ENCODE measurements at regions not wholly inside any gene's neighbourhood (a gene's known extent, or its start where the extent isn't known, plus 50 kb on each side); places are given as distances from the start of the nearest gene placed in this dataset.

DNA sequence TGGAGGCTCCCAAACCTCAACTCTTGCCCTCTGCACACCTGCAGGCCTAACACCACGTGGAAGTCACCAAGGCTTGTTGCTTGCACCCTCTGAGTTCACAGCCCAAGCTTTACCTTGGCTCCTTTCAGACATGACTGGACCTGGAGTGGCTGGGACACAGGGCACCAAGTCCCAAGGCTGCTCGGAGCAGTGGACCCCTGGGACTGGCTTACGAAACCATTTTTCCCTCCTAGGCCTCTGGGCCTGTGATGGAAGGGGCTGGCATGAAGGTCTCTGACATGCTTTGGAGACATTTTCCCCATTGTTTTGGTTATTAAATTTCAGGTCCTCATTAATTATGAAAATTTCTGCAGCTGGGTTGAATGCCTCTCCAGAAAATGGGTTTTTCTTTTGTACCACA, 994.4 kb upstream of the NUDT12 start:
- no peak for TF ChIP-seq TEAD4 (IDR thresholded peaks at IDR 0.05)
- no peak for TF ChIP-seq FOXM1 (IDR thresholded peaks at IDR 0.05; ENCODE audit: borderline replicate concordance, low read depth)

DNA sequence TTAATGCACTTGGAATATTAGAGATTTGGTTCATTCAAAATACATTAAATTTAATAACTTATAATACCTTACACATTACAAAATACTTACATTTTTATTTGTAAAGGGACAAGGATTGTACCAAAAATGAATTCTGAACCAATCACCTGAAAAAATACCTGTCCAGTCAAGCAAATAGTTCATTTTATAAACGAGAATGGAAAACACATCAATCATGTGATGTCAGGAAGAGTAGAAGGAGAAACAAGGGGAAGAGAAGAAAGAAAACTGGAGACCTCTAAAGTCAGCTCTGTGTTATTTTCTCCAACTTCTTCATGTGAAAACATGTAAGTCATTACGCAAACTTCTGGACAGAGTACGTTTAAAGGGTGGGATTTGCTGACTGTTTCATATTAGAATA, 989.0 kb upstream of the NUDT12 start:
- peak; percentile 59 for TF ChIP-seq NFIC (IDR thresholded peaks at IDR 0.05)
- no peak; the same call in 1 of the 2 replicates for TF ChIP-seq TCF12 (IDR thresholded peaks at IDR 0.05; ENCODE audit: low read depth)
- TF ChIP-seq TEAD4 (IDR thresholded peaks at IDR 0.05): peak; percentile 56
- peak; percentile 78; the same call in 1 of the 2 replicates for TF ChIP-seq EP300 (IDR thresholded peaks at IDR 0.05; ENCODE audit: borderline replicate concordance)
- peak; percentile 25 for TF ChIP-seq CEBPB (IDR thresholded peaks at IDR 0.05)
- 0 out of 2 replicates have a peak, but pooled peaks have one; percentile 42 for TF ChIP-seq FOXM1 (IDR thresholded peaks at IDR 0.05; ENCODE audit: borderline replicate concordance, low read depth)
- TF ChIP-seq, protein P1, sequence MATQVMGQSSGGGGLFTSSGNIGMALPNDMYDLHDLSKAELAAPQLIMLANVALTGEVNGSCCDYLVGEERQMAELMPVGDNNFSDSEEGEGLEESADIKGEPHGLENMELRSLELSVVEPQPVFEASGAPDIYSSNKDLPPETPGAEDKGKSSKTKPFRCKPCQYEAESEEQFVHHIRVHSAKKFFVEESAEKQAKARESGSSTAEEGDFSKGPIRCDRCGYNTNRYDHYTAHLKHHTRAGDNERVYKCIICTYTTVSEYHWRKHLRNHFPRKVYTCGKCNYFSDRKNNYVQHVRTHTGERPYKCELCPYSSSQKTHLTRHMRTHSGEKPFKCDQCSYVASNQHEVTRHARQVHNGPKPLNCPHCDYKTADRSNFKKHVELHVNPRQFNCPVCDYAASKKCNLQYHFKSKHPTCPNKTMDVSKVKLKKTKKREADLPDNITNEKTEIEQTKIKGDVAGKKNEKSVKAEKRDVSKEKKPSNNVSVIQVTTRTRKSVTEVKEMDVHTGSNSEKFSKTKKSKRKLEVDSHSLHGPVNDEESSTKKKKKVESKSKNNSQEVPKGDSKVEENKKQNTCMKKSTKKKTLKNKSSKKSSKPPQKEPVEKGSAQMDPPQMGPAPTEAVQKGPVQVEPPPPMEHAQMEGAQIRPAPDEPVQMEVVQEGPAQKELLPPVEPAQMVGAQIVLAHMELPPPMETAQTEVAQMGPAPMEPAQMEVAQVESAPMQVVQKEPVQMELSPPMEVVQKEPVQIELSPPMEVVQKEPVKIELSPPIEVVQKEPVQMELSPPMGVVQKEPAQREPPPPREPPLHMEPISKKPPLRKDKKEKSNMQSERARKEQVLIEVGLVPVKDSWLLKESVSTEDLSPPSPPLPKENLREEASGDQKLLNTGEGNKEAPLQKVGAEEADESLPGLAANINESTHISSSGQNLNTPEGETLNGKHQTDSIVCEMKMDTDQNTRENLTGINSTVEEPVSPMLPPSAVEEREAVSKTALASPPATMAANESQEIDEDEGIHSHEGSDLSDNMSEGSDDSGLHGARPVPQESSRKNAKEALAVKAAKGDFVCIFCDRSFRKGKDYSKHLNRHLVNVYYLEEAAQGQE (IDR thresholded peaks at IDR 0.05; ENCODE audit: low read depth): no peak
- TF ChIP-seq YY1 (IDR thresholded peaks at IDR 0.05; ENCODE audit: low read depth): no peak

DNA sequence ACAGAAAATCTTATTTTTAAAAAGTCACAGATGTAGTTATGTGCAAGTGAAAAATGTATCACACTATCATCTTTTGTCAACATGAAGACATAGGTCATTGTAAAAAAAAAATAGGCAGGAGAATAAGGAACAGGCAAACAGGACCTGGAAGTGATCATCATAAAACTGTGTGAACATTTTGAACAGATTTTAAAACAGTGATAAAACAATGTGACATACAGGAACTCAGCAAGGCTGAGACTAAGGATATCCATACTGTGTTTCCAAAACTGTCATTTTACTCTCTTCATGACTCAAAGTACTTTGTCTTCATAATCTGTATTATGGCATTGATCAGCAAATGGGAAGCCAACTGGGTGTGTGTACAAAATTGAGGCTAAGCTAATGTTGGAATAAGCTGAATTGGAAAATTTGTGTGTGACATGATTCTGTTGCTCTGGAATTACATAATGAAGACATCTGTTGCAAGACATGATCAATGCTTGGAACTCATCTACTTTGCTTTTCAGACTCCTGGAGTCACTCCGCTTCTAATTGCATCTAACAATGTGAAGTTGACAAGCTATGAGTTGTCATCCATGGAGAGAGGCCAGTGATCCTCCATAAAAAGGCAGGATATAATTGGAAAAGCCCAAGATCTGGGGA, 978.7 kb upstream of the NUDT12 start:
- TF ChIP-seq CEBPB (IDR thresholded peaks at IDR 0.05) (no peak), TAF1 (IDR thresholded peaks at IDR 0.05; ENCODE audit: low read depth) (no peak), YY1 (IDR thresholded peaks at IDR 0.05; ENCODE audit: low read depth) (no peak), NFIC (IDR thresholded peaks at IDR 0.05) (no peak), CREB1 (IDR thresholded peaks at IDR 0.05; ENCODE audit: low read depth) (no peak)
- TF ChIP-seq, protein P2, sequence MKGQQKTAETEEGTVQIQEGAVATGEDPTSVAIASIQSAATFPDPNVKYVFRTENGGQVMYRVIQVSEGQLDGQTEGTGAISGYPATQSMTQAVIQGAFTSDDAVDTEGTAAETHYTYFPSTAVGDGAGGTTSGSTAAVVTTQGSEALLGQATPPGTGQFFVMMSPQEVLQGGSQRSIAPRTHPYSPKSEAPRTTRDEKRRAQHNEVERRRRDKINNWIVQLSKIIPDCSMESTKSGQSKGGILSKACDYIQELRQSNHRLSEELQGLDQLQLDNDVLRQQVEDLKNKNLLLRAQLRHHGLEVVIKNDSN (IDR thresholded peaks at IDR 0.05): no peak
- TF ChIP-seq, protein P3, sequence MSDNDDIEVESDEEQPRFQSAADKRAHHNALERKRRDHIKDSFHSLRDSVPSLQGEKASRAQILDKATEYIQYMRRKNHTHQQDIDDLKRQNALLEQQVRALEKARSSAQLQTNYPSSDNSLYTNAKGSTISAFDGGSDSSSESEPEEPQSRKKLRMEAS (IDR thresholded peaks at IDR 0.05): no peak

DNA sequence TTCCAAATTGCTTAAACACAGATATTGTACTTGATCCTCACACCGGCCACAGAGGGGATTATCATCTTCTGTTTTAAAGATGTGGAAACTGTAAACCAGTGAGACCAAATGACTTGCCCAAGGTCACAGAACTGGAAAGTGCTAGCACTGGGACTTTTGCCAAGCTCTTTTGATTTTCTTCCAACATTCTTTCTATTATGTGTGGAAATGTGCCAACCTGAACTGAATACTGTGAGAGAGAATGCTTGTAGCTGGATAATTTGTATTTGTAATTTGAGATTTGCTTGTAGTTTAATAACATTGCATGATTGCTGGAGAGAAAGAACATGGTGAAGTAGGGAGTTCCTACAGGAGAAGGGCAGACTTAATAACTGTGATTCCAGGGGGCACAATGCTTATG, 977.9 kb upstream of the NUDT12 start:
- TF ChIP-seq EP300 (IDR thresholded peaks at IDR 0.05; ENCODE audit: borderline replicate concordance) (peak; percentile 69; the same call in 1 of the 2 replicates), TEAD4 (IDR thresholded peaks at IDR 0.05) (peak; percentile 71; the same call in 1 of the 2 replicates), CEBPB (IDR thresholded peaks at IDR 0.05) (no peak), YY1 (IDR thresholded peaks at IDR 0.05; ENCODE audit: low read depth) (no peak), FOXM1 (IDR thresholded peaks at IDR 0.05; ENCODE audit: borderline replicate concordance, low read depth) (no peak; the same call in 1 of the 2 replicates), TCF12 (IDR thresholded peaks at IDR 0.05; ENCODE audit: low read depth) (peak; percentile 61; the same call in 1 of the 2 replicates), NFIC (IDR thresholded peaks at IDR 0.05) (peak; percentile 97), ZBTB7A (IDR thresholded peaks at IDR 0.05; ENCODE audit: low read depth) (no peak)

DNA sequence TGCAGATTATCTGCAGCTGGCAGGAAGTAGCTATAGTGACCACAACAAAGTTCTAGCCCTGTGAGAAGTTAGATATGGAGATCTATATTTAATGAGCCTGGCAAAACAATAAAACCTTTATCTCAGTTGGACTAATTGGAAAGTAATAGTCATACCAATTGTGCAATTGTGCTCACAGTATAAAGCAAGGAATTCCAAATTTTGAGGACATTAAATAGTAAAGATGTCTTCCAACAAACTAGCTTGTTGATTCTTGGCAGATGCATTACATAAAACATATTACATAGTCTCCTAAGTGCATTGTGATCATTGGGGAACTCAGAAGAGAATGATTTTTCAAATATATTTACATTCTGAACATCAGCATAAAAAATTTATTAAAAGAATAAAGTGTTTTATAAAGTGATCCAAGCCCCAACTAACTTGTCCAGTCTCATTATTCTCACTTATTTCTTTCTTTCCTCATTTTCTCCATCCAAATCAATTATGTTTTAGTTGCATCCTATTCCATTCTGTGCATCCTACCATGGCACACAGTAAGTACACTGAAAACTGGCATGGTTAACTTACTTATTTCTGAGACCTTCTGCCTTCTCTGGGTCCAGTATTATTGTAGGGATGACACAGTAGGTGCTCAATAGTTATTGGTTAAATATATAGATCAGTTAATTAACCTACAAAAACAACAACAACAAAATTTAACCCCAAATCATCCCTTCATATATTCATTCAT, 977.2 kb upstream of the NUDT12 start:
- TF ChIP-seq NFIC (IDR thresholded peaks at IDR 0.05) (no peak), FOXM1 (IDR thresholded peaks at IDR 0.05; ENCODE audit: borderline replicate concordance, low read depth) (no peak), YY1 (IDR thresholded peaks at IDR 0.05; ENCODE audit: low read depth) (no peak), RAD21 (IDR thresholded peaks at IDR 0.05; ENCODE audit: low read depth) (no peak), CREB1 (IDR thresholded peaks at IDR 0.05; ENCODE audit: low read depth) (no peak), TCF12 (IDR thresholded peaks at IDR 0.05; ENCODE audit: low read depth) (no peak), TAF1 (IDR thresholded peaks at IDR 0.05; ENCODE audit: low read depth) (no peak), TEAD4 (IDR thresholded peaks at IDR 0.05) (no peak), CEBPB (IDR thresholded peaks at IDR 0.05) (no peak), EGR1 (IDR thresholded peaks at IDR 0.05) (no peak), EP300 (IDR thresholded peaks at IDR 0.05; ENCODE audit: borderline replicate concordance) (no peak), ZBTB7A (IDR thresholded peaks at IDR 0.05; ENCODE audit: low read depth) (no peak)
- TF ChIP-seq, protein P2 (IDR thresholded peaks at IDR 0.05): no peak
- TF ChIP-seq, protein P1 (IDR thresholded peaks at IDR 0.05; ENCODE audit: low read depth): no peak
- TF ChIP-seq, protein P3 (IDR thresholded peaks at IDR 0.05): no peak

DNA sequence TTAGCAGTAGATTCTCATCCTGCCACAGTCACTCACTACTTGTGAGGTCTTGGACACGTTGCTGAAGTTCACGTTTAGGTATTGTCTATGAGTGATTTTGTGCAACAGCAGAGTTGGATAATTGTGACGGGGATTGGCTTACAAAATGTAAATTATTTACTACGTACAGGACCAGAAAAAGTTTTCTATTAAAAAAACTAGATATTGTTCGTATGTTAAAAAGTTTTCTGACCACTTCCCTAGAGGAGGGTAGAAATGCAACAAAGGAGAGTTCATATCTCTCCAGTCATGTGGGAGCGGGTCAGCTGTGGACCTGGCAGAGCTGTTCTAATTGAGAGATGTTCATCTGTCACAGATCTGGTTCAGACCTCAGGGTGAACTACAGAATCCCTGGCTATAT, 976.1 kb upstream of the NUDT12 start:
- no peak for TF ChIP-seq EP300 (IDR thresholded peaks at IDR 0.05; ENCODE audit: borderline replicate concordance)
- TF ChIP-seq, protein P2 (IDR thresholded peaks at IDR 0.05): no peak
- TF ChIP-seq, protein P3 (IDR thresholded peaks at IDR 0.05): no peak
